ENCODE measurements at regions not wholly inside any gene's neighbourhood (a gene's known extent, or its start where the extent isn't known, plus 50 kb on each side); places are given as distances from the start of the nearest gene placed in this dataset.

- no peak overlapping the region for H3K4me3 ChIP-seq (ENCODE audit: low read length)
- no peaks in the 10 kb centered on the region for H4K20me1 ChIP-seq (ENCODE audit: insufficient read depth)
- H3K27ac ChIP-seq (ENCODE audit: low read length) = no peak overlapping the region
- H3K27me3 ChIP-seq (ENCODE audit: insufficient read depth, low read depth, low read length) = no peaks in the 10 kb centered on the region
- no peaks in the 10 kb centered on the region for H3K79me2 ChIP-seq (replicated peaks; ENCODE audit: insufficient read depth, low read length)
- no peaks in the 10 kb centered on the region for H3K9me3 ChIP-seq (ENCODE audit: low read length)
- H3K9ac ChIP-seq (ENCODE audit: low read length) = no peak overlapping the region
- H2AFZ ChIP-seq (ENCODE audit: low read depth, low read length) = no peak overlapping the region
- H3K36me3 ChIP-seq (ENCODE audit: insufficient read depth, low read length) = no peaks in the 10 kb centered on the region
- no peak for TF ChIP-seq MXI1 (conservative IDR thresholded peaks at IDR 0.05; ENCODE audit: poor library complexity, severe bottlenecking)
- TF ChIP-seq, protein P1, sequence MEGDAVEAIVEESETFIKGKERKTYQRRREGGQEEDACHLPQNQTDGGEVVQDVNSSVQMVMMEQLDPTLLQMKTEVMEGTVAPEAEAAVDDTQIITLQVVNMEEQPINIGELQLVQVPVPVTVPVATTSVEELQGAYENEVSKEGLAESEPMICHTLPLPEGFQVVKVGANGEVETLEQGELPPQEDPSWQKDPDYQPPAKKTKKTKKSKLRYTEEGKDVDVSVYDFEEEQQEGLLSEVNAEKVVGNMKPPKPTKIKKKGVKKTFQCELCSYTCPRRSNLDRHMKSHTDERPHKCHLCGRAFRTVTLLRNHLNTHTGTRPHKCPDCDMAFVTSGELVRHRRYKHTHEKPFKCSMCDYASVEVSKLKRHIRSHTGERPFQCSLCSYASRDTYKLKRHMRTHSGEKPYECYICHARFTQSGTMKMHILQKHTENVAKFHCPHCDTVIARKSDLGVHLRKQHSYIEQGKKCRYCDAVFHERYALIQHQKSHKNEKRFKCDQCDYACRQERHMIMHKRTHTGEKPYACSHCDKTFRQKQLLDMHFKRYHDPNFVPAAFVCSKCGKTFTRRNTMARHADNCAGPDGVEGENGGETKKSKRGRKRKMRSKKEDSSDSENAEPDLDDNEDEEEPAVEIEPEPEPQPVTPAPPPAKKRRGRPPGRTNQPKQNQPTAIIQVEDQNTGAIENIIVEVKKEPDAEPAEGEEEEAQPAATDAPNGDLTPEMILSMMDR (IDR thresholded peaks at IDR 0.05; ENCODE audit: poor library complexity, severe bottlenecking) = no peak
- TF ChIP-seq, protein P2, sequence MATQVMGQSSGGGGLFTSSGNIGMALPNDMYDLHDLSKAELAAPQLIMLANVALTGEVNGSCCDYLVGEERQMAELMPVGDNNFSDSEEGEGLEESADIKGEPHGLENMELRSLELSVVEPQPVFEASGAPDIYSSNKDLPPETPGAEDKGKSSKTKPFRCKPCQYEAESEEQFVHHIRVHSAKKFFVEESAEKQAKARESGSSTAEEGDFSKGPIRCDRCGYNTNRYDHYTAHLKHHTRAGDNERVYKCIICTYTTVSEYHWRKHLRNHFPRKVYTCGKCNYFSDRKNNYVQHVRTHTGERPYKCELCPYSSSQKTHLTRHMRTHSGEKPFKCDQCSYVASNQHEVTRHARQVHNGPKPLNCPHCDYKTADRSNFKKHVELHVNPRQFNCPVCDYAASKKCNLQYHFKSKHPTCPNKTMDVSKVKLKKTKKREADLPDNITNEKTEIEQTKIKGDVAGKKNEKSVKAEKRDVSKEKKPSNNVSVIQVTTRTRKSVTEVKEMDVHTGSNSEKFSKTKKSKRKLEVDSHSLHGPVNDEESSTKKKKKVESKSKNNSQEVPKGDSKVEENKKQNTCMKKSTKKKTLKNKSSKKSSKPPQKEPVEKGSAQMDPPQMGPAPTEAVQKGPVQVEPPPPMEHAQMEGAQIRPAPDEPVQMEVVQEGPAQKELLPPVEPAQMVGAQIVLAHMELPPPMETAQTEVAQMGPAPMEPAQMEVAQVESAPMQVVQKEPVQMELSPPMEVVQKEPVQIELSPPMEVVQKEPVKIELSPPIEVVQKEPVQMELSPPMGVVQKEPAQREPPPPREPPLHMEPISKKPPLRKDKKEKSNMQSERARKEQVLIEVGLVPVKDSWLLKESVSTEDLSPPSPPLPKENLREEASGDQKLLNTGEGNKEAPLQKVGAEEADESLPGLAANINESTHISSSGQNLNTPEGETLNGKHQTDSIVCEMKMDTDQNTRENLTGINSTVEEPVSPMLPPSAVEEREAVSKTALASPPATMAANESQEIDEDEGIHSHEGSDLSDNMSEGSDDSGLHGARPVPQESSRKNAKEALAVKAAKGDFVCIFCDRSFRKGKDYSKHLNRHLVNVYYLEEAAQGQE (IDR thresholded peaks at IDR 0.05; ENCODE audit: borderline replicate concordance) = no peak
- no peak for TF ChIP-seq POLR2AphosphoS5 (IDR thresholded peaks at IDR 0.05)
- no peak for TF ChIP-seq EP300 (conservative IDR thresholded peaks at IDR 0.05; ENCODE audit: poor library complexity, severe bottlenecking)
- no peak overlapping the region for H3K4me2 ChIP-seq (ENCODE audit: low read length)
- H3F3A ChIP-seq (ENCODE audit: insufficient read depth, low read length, poor library complexity, severe bottlenecking) = no peaks in the 10 kb centered on the region
- no peaks in the 10 kb centered on the region for H3K9me2 ChIP-seq (ENCODE audit: insufficient read depth, low read length)
Observed at GRCh38 chr11:116126562-116126961, 622.3 kb upstream of the CADM1 start.

GRCh38 chr11:116124922-116125714 lies 620.9 kb upstream of the CADM1 start:
- H3K9me2 ChIP-seq (ENCODE audit: insufficient read depth, low read length) = no peaks in the 10 kb centered on the region
- TF ChIP-seq MXI1 (conservative IDR thresholded peaks at IDR 0.05; ENCODE audit: poor library complexity, severe bottlenecking) = no peak
- TF ChIP-seq TAF1 (IDR thresholded peaks at IDR 0.05; ENCODE audit: low read depth) = no peak
- TF ChIP-seq SMC3 (conservative IDR thresholded peaks at IDR 0.05; ENCODE audit: poor library complexity) = no peak
- TF ChIP-seq, protein P1 (IDR thresholded peaks at IDR 0.05; ENCODE audit: poor library complexity, severe bottlenecking) = no peak
- TF ChIP-seq RAD21 (conservative IDR thresholded peaks at IDR 0.05) = no peak
- TF ChIP-seq, protein P2 (IDR thresholded peaks at IDR 0.05; ENCODE audit: borderline replicate concordance) = no peak
- no peak overlapping the region for H3K4me3 ChIP-seq (ENCODE audit: low read length)
- H3K9me3 ChIP-seq (ENCODE audit: low read length) = no peaks in the 10 kb centered on the region
- no peaks in the 10 kb centered on the region for H4K20me1 ChIP-seq (ENCODE audit: insufficient read depth)
- no peak overlapping the region for H3K27ac ChIP-seq (ENCODE audit: low read length)
- H2AFZ ChIP-seq (ENCODE audit: low read depth, low read length) = no peak overlapping the region
- no peaks in the 10 kb centered on the region for H3F3A ChIP-seq (ENCODE audit: insufficient read depth, low read length, poor library complexity, severe bottlenecking)
- H3K4me2 ChIP-seq (ENCODE audit: low read length) = no peak overlapping the region
- H3K36me3 ChIP-seq (ENCODE audit: insufficient read depth, low read length) = no peaks in the 10 kb centered on the region
- no peaks in the 10 kb centered on the region for H3K27me3 ChIP-seq (ENCODE audit: insufficient read depth, low read depth, low read length)
- no peaks in the 10 kb centered on the region for H3K79me2 ChIP-seq (replicated peaks; ENCODE audit: insufficient read depth, low read length)
- H3K9ac ChIP-seq (ENCODE audit: low read length) = no peak overlapping the region

All from neural cell (in vitro differentiated cells).